ENCODE measurements at regions not wholly inside any gene's neighbourhood (a gene's known extent, or its start where the extent isn't known, plus 50 kb on each side); places are given as distances from the start of the nearest gene placed in this dataset.

GRCh38 chr2:12162269-12163247, 416.1 kb downstream of the LPIN1 start:
- Histone ChIP-seq H3K27ac (ENCODE audit: low read length) (no peak overlapping the region), H3K4me1 (ENCODE audit: control insufficient read depth, insufficient read depth, low read length) (no peaks in the 10 kb centered on the region), H3K4me3 (ENCODE audit: low read length) (no peak overlapping the region), H3K27me3 (ENCODE audit: control insufficient read depth, insufficient read depth, low read length) (no peaks in the 10 kb centered on the region), H3K36me3 (ENCODE audit: control insufficient read depth, insufficient read depth, low read length) (no peaks in the 10 kb centered on the region), H3K9me3 (ENCODE audit: control insufficient read depth, insufficient read depth, low read length) (no peaks in the 10 kb centered on the region)
- no peak for DNase-seq (ENCODE audit: low read depth, low spot score)
- WGBS (ENCODE audit: insufficient coverage, insufficient read length), result no CpG with 5 or more reads among the region's 12 CpGs

GRCh38 chr2:12163866-12164265, 417.4 kb downstream of the LPIN1 start:
- Histone ChIP-seq H3K4me3 (ENCODE audit: low read length) (no peak overlapping the region), H3K36me3 (ENCODE audit: control insufficient read depth, insufficient read depth, low read length) (no peaks in the 10 kb centered on the region), H3K4me1 (ENCODE audit: control insufficient read depth, insufficient read depth, low read length) (no peaks in the 10 kb centered on the region), H3K27ac (ENCODE audit: low read length) (no peak overlapping the region), H3K27me3 (ENCODE audit: control insufficient read depth, insufficient read depth, low read length) (no peaks in the 10 kb centered on the region), H3K9me3 (ENCODE audit: control insufficient read depth, insufficient read depth, low read length) (no peaks in the 10 kb centered on the region)
- no peak for DNase-seq (ENCODE audit: low read depth, low spot score)
- no CpG with 5 or more reads among the region's 12 CpGs for WGBS (ENCODE audit: insufficient coverage, insufficient read length)

- Histone ChIP-seq H3K4me1 (ENCODE audit: control insufficient read depth, insufficient read depth, low read length) (no peaks in the 10 kb centered on the region), H3K36me3 (ENCODE audit: control insufficient read depth, insufficient read depth, low read length) (no peaks in the 10 kb centered on the region), H3K4me3 (ENCODE audit: low read length) (no peak overlapping the region), H3K27ac (ENCODE audit: low read length) (no peak overlapping the region), H3K9me3 (ENCODE audit: control insufficient read depth, insufficient read depth, low read length) (no peaks in the 10 kb centered on the region), H3K27me3 (ENCODE audit: control insufficient read depth, insufficient read depth, low read length) (no peaks in the 10 kb centered on the region)
- WGBS (ENCODE audit: insufficient coverage, insufficient read length), result no CpG with 5 or more reads among the region's 5 CpGs
- DNase-seq (ENCODE audit: low read depth, low spot score), result no peak
These were observed 418.3 kb downstream of the LPIN1 start for GRCh38 chr2:12164689-12165088.

- WGBS (ENCODE audit: insufficient coverage, insufficient read length), result no CpG with 5 or more reads among the region's 13 CpGs
These were observed 421.3 kb downstream of the LPIN1 start for GRCh38 chr2:12167525-12168317.

GRCh38 chr2:12168354-12168753, 421.9 kb downstream of the LPIN1 start:
- Histone ChIP-seq H3K4me3 (ENCODE audit: low read length) (no peak overlapping the region), H3K27me3 (ENCODE audit: control insufficient read depth, insufficient read depth, low read length) (no peaks in the 10 kb centered on the region), H3K36me3 (ENCODE audit: control insufficient read depth, insufficient read depth, low read length) (no peaks in the 10 kb centered on the region), H3K4me1 (ENCODE audit: control insufficient read depth, insufficient read depth, low read length) (no peaks in the 10 kb centered on the region), H3K27ac (ENCODE audit: low read length) (no peak overlapping the region), H3K9me3 (ENCODE audit: control insufficient read depth, insufficient read depth, low read length) (no peaks in the 10 kb centered on the region)
- DNase-seq (ENCODE audit: low read depth, low spot score), result no peak
- no CpG with 5 or more reads among the region's 6 CpGs for WGBS (ENCODE audit: insufficient coverage, insufficient read length)

More at GRCh38 chr2:12167525-12168317, 421.3 kb downstream of the LPIN1 start:
- no peaks in the 10 kb centered on the region for H3K36me3 ChIP-seq (ENCODE audit: control insufficient read depth, insufficient read depth, low read length)
- H3K27ac ChIP-seq (ENCODE audit: low read length), result no peak overlapping the region
- H3K27me3 ChIP-seq (ENCODE audit: control insufficient read depth, insufficient read depth, low read length), result no peaks in the 10 kb centered on the region
- no peak overlapping the region for H3K4me3 ChIP-seq (ENCODE audit: low read length)
- H3K4me1 ChIP-seq (ENCODE audit: control insufficient read depth, insufficient read depth, low read length), result no peaks in the 10 kb centered on the region
- DNase-seq (ENCODE audit: low read depth, low spot score), result no peak
- no peaks in the 10 kb centered on the region for H3K9me3 ChIP-seq (ENCODE audit: control insufficient read depth, insufficient read depth, low read length)

- Histone ChIP-seq H3K9me3 (ENCODE audit: control insufficient read depth, insufficient read depth, low read length) (no peaks in the 10 kb centered on the region), H3K36me3 (ENCODE audit: control insufficient read depth, insufficient read depth, low read length) (no peaks in the 10 kb centered on the region), H3K4me3 (ENCODE audit: low read length) (no peak overlapping the region), H3K27me3 (ENCODE audit: control insufficient read depth, insufficient read depth, low read length) (no peaks in the 10 kb centered on the region), H3K27ac (ENCODE audit: low read length) (no peak overlapping the region), H3K4me1 (ENCODE audit: control insufficient read depth, insufficient read depth, low read length) (no peaks in the 10 kb centered on the region)
- no CpG with 5 or more reads among the region's 4 CpGs for WGBS (ENCODE audit: insufficient coverage, insufficient read length)
- DNase-seq (ENCODE audit: low read depth, low spot score), result no peak
These were observed 422.5 kb downstream of the LPIN1 start for GRCh38 chr2:12168791-12169388.

- H3K27ac ChIP-seq (ENCODE audit: low read length), result no peak overlapping the region
- no peak for DNase-seq (ENCODE audit: low read depth, low spot score)
- no CpG with 5 or more reads among the region's 6 CpGs for WGBS (ENCODE audit: insufficient coverage, insufficient read length)
- H3K27me3 ChIP-seq (ENCODE audit: control insufficient read depth, insufficient read depth, low read length), result no peaks in the 10 kb centered on the region
- no peak overlapping the region for H3K4me3 ChIP-seq (ENCODE audit: low read length)
- H3K36me3 ChIP-seq (ENCODE audit: control insufficient read depth, insufficient read depth, low read length), result no peaks in the 10 kb centered on the region
- no peaks in the 10 kb centered on the region for H3K9me3 ChIP-seq (ENCODE audit: control insufficient read depth, insufficient read depth, low read length)
- H3K4me1 ChIP-seq (ENCODE audit: control insufficient read depth, insufficient read depth, low read length), result no peaks in the 10 kb centered on the region
These were observed 423.3 kb downstream of the LPIN1 start for GRCh38 chr2:12169721-12170120.

GRCh38 chr2:12170121-12170520, 423.7 kb downstream of the LPIN1 start:
- no CpG with 5 or more reads among the region's 5 CpGs for WGBS (ENCODE audit: insufficient coverage, insufficient read length)
- Histone ChIP-seq H3K4me1 (ENCODE audit: control insufficient read depth, insufficient read depth, low read length) (no peaks in the 10 kb centered on the region), H3K9me3 (ENCODE audit: control insufficient read depth, insufficient read depth, low read length) (no peaks in the 10 kb centered on the region), H3K27me3 (ENCODE audit: control insufficient read depth, insufficient read depth, low read length) (no peaks in the 10 kb centered on the region), H3K4me3 (ENCODE audit: low read length) (no peak overlapping the region), H3K36me3 (ENCODE audit: control insufficient read depth, insufficient read depth, low read length) (no peaks in the 10 kb centered on the region), H3K27ac (ENCODE audit: low read length) (no peak overlapping the region)
- DNase-seq (ENCODE audit: low read depth, low spot score), result no peak

- 0 out of 2 replicates have a peak, but pooled peaks cover 1% of the 10 kb centered on the region for H3K4me1 ChIP-seq (ENCODE audit: control insufficient read depth, insufficient read depth, low read length)
- no CpG with 5 or more reads among the region's 1 CpG for WGBS (ENCODE audit: insufficient coverage, insufficient read length)
These were observed 427.0 kb downstream of the LPIN1 start for GRCh38 chr2:12173271-12173942.

GRCh38 chr2:12173943-12174340, 427.5 kb downstream of the LPIN1 start:
- no peak overlapping the region for H3K27ac ChIP-seq (ENCODE audit: low read length)
- no peak for DNase-seq (ENCODE audit: low read depth, low spot score)
- no peaks in the 10 kb centered on the region for H3K9me3 ChIP-seq (ENCODE audit: control insufficient read depth, insufficient read depth, low read length)
- no peak overlapping the region for H3K4me3 ChIP-seq (ENCODE audit: low read length)
- H3K27me3 ChIP-seq (ENCODE audit: control insufficient read depth, insufficient read depth, low read length), result no peaks in the 10 kb centered on the region
- H3K36me3 ChIP-seq (ENCODE audit: control insufficient read depth, insufficient read depth, low read length), result no peaks in the 10 kb centered on the region
- 0 out of 2 replicates have a peak, but pooled peaks cover 1% of the 10 kb centered on the region for H3K4me1 ChIP-seq (ENCODE audit: control insufficient read depth, insufficient read depth, low read length)
- WGBS (ENCODE audit: insufficient coverage, insufficient read length), result no CpG with 5 or more reads among the region's 2 CpGs

More at GRCh38 chr2:12173271-12173942, 427.0 kb downstream of the LPIN1 start:
- Histone ChIP-seq H3K36me3 (ENCODE audit: control insufficient read depth, insufficient read depth, low read length) (no peaks in the 10 kb centered on the region), H3K9me3 (ENCODE audit: control insufficient read depth, insufficient read depth, low read length) (no peaks in the 10 kb centered on the region), H3K27ac (ENCODE audit: low read length) (no peak overlapping the region), H3K27me3 (ENCODE audit: control insufficient read depth, insufficient read depth, low read length) (no peaks in the 10 kb centered on the region), H3K4me3 (ENCODE audit: low read length) (no peak overlapping the region)
- DNase-seq (ENCODE audit: low read depth, low spot score), result no peak

Data from iPS DF 6.9 (cell line).